ENCODE measurements at regions not wholly inside any gene's neighbourhood (a gene's known extent, or its start where the extent isn't known, plus 50 kb on each side); places are given as distances from the start of the nearest gene placed in this dataset.

- no peak for TF ChIP-seq CTCF (IDR thresholded peaks at IDR 0.05)
Measured at GRCh38 chr2:217063238-217063755, 203.4 kb upstream of the TNP1 start.

GRCh38 chr2:217062768-217063167 lies 202.9 kb upstream of the TNP1 start:
- no peak for TF ChIP-seq CTCF (IDR thresholded peaks at IDR 0.05)

- no peak for TF ChIP-seq CTCF (IDR thresholded peaks at IDR 0.05)
Measured at GRCh38 chr2:217061916-217062505, 202.1 kb upstream of the TNP1 start.

- TF ChIP-seq CTCF (IDR thresholded peaks at IDR 0.05) = no peak
Measured at GRCh38 chr2:217060951-217061547, 201.2 kb upstream of the TNP1 start.

- TF ChIP-seq CTCF (IDR thresholded peaks at IDR 0.05) = no peak
Measured at GRCh38 chr2:217060516-217060915, 200.7 kb upstream of the TNP1 start.

GRCh38 chr2:217058791-217059755 lies 199.2 kb upstream of the TNP1 start:
- no peak for TF ChIP-seq CTCF (IDR thresholded peaks at IDR 0.05)

- no peak for TF ChIP-seq CTCF (IDR thresholded peaks at IDR 0.05)
Measured at GRCh38 chr2:217057773-217058172, 197.9 kb upstream of the TNP1 start.
